Left ventricle myocardium inferior (tissue), 1 donor: ENCODE measurements at regions not wholly inside any gene's neighbourhood (a gene's known extent, or its start where the extent isn't known, plus 50 kb on each side); places are given as distances from the start of the nearest gene placed in this dataset.

ENCODE experiments used
- DNase-seq: peaks from one replicate; pipeline ENCODE4 v3.0.0-alpha.2; 2020
- H3K27ac ChIP-seq: fragments of 200-600 bp; replicated peaks from 2 replicates; pipeline ENCODE4 v1.8.0; 2021
- H3K27me3 ChIP-seq: fragments of 200-600 bp; 2 replicates; pipeline ENCODE4 v1.8.0; 2021; ENCODE audit warnings: low read depth
- H3K36me3 ChIP-seq: fragments of 200-600 bp; 2 replicates; pipeline ENCODE4 v1.8.0; 2021
- H3K4me1 ChIP-seq: fragments of 200-600 bp; 2 replicates; pipeline ENCODE4 v1.8.0; 2021
- H3K4me3 ChIP-seq: fragments of 200-600 bp; 2 replicates; pipeline ENCODE4 v1.8.0; 2021; ENCODE audit warnings: mild to moderate bottlenecking, moderate library complexity
- H3K9me3 ChIP-seq: fragments of 200-600 bp; replicated peaks from 2 replicates; pipeline ENCODE4 v1.8.0; 2021
- intact Hi-C: fragments of 100-400 bp; cut with micrococcal nuclease; formaldehyde crosslinking; loops from one replicate; pipeline ENCODE4 v1.11.0; 2022
- TF ChIP-seq, protein P1 (sequence below): fragments of 200-600 bp; IDR thresholded peaks from 2 replicates; pipeline ENCODE4 v1.8.0; 2021; ENCODE audit warnings: antibody characterized with exemption, mild to moderate bottlenecking, borderline replicate concordance
- donor health status: DM: no; HTN: yes; CAD: no; lungs with severe emphysema.

DNA sequence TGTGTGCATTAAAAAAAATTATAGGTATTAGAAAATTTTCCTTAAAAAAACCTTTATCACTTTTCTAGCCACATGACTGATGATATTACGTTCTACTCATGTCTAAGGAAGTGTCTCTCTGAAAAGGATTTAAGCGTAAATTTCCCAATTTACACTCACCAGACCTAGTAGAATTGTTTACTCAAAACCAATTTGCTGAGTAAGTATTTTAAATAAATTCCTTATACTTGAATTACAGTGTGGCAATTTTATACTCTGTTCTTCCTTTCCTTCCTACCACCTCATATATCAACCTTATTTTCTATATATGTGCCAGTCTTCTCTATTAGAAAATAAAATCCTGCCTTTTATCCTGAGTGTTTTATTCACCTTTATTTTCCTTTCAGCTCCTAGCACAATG, 1035.1 kb downstream of the TRHDE start:
- H3K4me1 ChIP-seq = no peaks in the 10 kb centered on the region

DNA sequence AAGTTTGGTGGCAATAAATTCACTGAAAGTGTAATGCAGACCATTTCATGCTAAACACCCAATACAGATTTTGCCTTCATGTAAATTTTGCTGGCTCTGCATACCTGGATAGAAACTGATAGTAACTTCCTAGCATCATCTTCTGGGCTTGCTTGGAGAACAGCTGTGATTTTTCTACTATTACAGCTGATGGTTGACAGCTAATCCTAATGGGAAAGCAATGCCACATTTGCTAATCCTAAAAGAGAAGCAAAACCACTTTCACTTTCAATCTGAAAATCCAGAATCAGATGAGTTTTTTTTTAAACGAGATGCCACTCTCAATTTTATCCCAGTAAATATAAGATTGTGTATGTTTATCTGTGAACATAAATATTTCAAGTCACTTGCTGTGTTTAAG, 1035.9 kb downstream of the TRHDE start:
- Histone ChIP-seq H3K36me3 (no peaks in the 10 kb centered on the region), H3K4me3 (no peak overlapping the region), H3K4me1 (no peaks in the 10 kb centered on the region), H3K27ac (no peak overlapping the region), H3K27me3 (no peaks in the 10 kb centered on the region), H3K9me3 (peaks cover 37% of the 10 kb centered on the region)
- TF ChIP-seq, protein P1, sequence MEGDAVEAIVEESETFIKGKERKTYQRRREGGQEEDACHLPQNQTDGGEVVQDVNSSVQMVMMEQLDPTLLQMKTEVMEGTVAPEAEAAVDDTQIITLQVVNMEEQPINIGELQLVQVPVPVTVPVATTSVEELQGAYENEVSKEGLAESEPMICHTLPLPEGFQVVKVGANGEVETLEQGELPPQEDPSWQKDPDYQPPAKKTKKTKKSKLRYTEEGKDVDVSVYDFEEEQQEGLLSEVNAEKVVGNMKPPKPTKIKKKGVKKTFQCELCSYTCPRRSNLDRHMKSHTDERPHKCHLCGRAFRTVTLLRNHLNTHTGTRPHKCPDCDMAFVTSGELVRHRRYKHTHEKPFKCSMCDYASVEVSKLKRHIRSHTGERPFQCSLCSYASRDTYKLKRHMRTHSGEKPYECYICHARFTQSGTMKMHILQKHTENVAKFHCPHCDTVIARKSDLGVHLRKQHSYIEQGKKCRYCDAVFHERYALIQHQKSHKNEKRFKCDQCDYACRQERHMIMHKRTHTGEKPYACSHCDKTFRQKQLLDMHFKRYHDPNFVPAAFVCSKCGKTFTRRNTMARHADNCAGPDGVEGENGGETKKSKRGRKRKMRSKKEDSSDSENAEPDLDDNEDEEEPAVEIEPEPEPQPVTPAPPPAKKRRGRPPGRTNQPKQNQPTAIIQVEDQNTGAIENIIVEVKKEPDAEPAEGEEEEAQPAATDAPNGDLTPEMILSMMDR = no peak
- intact Hi-C loops = no loop called here
- no peak for DNase-seq

More for the DNA sequence above, 1035.1 kb downstream of the TRHDE start:
- no peaks in the 10 kb centered on the region for H3K36me3 ChIP-seq
- no peak overlapping the region for H3K4me3 ChIP-seq
- TF ChIP-seq, protein P1 = no peak
- no peaks in the 10 kb centered on the region for H3K27me3 ChIP-seq
- H3K27ac ChIP-seq = no peak overlapping the region
- no peak for DNase-seq
- intact Hi-C loops = no loop called here
- H3K9me3 ChIP-seq = peaks cover 31% of the 10 kb centered on the region

DNA sequence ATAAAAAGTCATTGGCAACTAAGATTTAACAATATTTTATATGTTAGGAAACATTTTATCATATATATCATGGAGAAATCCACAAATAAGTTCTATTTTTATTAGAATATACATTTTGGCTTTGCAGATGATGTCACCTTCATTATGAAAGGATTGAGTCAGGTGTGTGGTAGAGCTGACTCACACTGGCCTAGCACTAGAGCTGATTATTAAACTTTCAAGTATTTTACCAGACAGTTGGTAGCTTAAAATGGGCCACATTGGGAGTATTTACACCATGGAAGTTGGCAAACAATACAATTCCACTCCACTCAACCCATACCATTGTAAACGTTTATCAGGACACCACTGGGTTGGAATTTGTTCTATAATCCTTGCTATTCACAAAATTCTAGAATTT, 1036.6 kb downstream of the TRHDE start:
- intact Hi-C loops = no loop called here
- Histone ChIP-seq H3K27me3 (no peaks in the 10 kb centered on the region), H3K4me1 (no peaks in the 10 kb centered on the region), H3K27ac (no peak overlapping the region), H3K4me3 (no peak overlapping the region), H3K36me3 (no peaks in the 10 kb centered on the region), H3K9me3 (peaks cover 39% of the 10 kb centered on the region)
- TF ChIP-seq, protein P1 = no peak
- DNase-seq = no peak

DNA sequence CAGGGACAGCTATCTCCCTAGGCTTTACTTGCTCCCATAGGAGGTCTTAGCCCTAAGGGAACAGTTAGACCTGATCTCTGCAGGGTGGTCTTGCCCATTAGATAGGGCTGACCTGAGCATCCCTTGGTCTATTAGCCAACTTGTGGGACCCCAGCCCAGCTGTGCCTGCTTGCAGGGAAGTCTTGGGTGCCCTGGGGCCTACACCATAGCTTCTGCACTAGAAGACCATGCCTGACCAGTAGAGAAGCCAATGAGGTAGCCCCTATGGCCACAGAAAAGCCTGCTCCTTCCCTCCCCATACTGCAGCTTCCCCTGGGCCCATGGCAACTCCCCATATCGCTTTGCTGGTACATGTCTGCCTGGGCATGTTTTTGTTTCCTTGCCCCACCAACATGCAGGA, 1049.1 kb downstream of the TRHDE start:
- Histone ChIP-seq H3K4me1 (no peaks in the 10 kb centered on the region), H3K27me3 (no peaks in the 10 kb centered on the region), H3K27ac (no peak overlapping the region), H3K4me3 (no peak overlapping the region), H3K9me3 (peaks cover 48% of the 10 kb centered on the region), H3K36me3 (no peaks in the 10 kb centered on the region)
- intact Hi-C loops = no loop called here
- TF ChIP-seq, protein P1 = no peak
- DNase-seq = no peak

DNA sequence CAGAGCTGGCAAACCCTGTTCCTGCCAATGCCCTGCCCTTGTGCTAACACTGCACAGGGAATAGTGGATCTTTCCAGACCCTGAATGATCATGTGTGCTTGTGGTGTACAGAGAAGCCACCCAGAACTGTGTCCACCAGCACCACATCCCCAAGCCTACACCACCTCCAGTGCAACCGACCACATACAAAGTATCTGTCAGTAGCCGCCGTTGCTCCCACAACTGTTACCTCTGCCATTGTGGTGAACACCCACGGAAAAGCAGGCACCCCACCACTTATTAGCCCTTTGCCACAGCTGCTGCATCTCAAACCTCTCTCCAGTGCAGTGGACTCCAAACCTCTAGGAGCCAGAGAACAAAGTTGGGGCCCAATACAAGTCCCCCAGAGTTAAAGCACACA, 1049.6 kb downstream of the TRHDE start:
- intact Hi-C loops = no loop called here
- Histone ChIP-seq H3K4me3 (no peak overlapping the region), H3K9me3 (peaks cover 53% of the 10 kb centered on the region), H3K36me3 (no peaks in the 10 kb centered on the region), H3K4me1 (no peaks in the 10 kb centered on the region), H3K27me3 (no peaks in the 10 kb centered on the region), H3K27ac (no peak overlapping the region)
- TF ChIP-seq, protein P1 = no peak
- DNase-seq = no peak
